Endodermal cell (in vitro differentiated cells): ENCODE measurements at regions not wholly inside any gene's neighbourhood (a gene's known extent, or its start where the extent isn't known, plus 50 kb on each side); places are given as distances from the start of the nearest gene placed in this dataset.
"Not testable (repeated sequence)": the region's sequence is repeated elsewhere in the genome, so short reads cannot be mapped to it uniquely, and the experiment has no call there.

Experiments used
- DNase-seq: peaks from one replicate; pipeline ENCODE4 v3.0.0-alpha.2; 2017
- H3K27ac ChIP-seq: 2 replicates; pipeline ENCODE4 v1.5.1; 2013; ENCODE audit warnings: mild to moderate bottlenecking, low read depth, low read length, moderate library complexity
- H3K27me3 ChIP-seq: 2 replicates; pipeline ENCODE4 v1.6.1; 2013; ENCODE audit warnings: mild to moderate bottlenecking, low read length, moderate library complexity; ENCODE audit not compliant: insufficient read depth, control insufficient read depth, poor library complexity, severe bottlenecking
- H3K36me3 ChIP-seq: 2 replicates; pipeline ENCODE4 v1.7.0; 2013; ENCODE audit warnings: mild to moderate bottlenecking, low read length, moderate library complexity; ENCODE audit not compliant: control insufficient read depth, insufficient read depth
- H3K4me1 ChIP-seq: one replicate; pipeline ENCODE4 v1.7.0; 2013; ENCODE audit warnings: low read length; ENCODE audit not compliant: control insufficient read depth, insufficient read depth
- H3K4me3 ChIP-seq: 2 replicates; pipeline ENCODE4 v1.5.1; 2013; ENCODE audit warnings: mild to moderate bottlenecking, low read length, moderate library complexity
- H3K9ac ChIP-seq: 2 replicates; pipeline ENCODE4 v1.6.1; 2013; ENCODE audit warnings: mild to moderate bottlenecking, low read length, moderate library complexity; ENCODE audit not compliant: poor library complexity, severe bottlenecking; ENCODE audit errors: extremely low read depth
- H3K9me3 ChIP-seq: 2 replicates; pipeline ENCODE4 v1.6.1; 2013; ENCODE audit warnings: mild to moderate bottlenecking, low read length, moderate library complexity; ENCODE audit not compliant: control insufficient read depth
- H3K27ac Mint-ChIP-seq: 2 replicates; pipeline ENCODE4 v1.8.0; 2020; ENCODE audit warnings: mixed read lengths
- H3K27me3 Mint-ChIP-seq: 2 replicates; pipeline ENCODE4 v1.8.0; 2021; ENCODE audit warnings: mild to moderate bottlenecking, mixed read lengths; ENCODE audit not compliant: insufficient read depth
- H3K36me3 Mint-ChIP-seq: 2 replicates; pipeline ENCODE4 v1.8.0; 2020; ENCODE audit warnings: low read depth, mixed read lengths
- H3K4me1 Mint-ChIP-seq: 2 replicates; pipeline ENCODE4 v1.8.0; 2020; ENCODE audit warnings: mixed read lengths
- H3K4me3 Mint-ChIP-seq: 2 replicates; pipeline ENCODE4 v1.8.0; 2020; ENCODE audit warnings: mild to moderate bottlenecking, moderate library complexity, mixed read lengths
- H3K9me3 Mint-ChIP-seq: 2 replicates; pipeline ENCODE4 v1.8.0; 2020; ENCODE audit warnings: mild to moderate bottlenecking, mixed read lengths
- CTCF ChIP-seq: fragments of 200-600 bp; sonication (generic); conservative IDR thresholded peaks from 2 replicates; pipeline ENCODE4 v1.5.0; 2021; ENCODE audit warnings: antibody characterized with exemption, mild to moderate bottlenecking
- WGBS, 2 experiments: methylation state at CpG; one replicate each; pipeline versions ENCODE4 v1.1.5 to v1.1.7; 2013; ENCODE audit warnings: missing lambda C conversion rate in 2 of 2, mixed read lengths in 1 of 2; ENCODE audit not compliant: insufficient coverage in 1 of 2, insufficient read length in 1 of 2; 5-methylcytosine and 5-hydroxymethylcytosine counted together

GRCh38 chr18:30675072-30675471 lies 367.5 kb downstream of the DSC3 start:
- no peak overlapping the region for H3K9ac ChIP-seq
- peaks cover 10% of the 10 kb centered on the region for H3K9me3 ChIP-seq
- H3K36me3 ChIP-seq, result no peaks in the 10 kb centered on the region
- Mint-ChIP-seq H3K9me3 (peaks cover 18% of the 10 kb centered on the region), H3K4me3 (no peak overlapping the region), H3K4me1 (no peaks in the 10 kb centered on the region), H3K27ac (no peak overlapping the region), H3K27me3 (no peaks in the 10 kb centered on the region), H3K36me3 (peaks cover 2% of the 10 kb centered on the region)
- TF ChIP-seq CTCF, result no peak
- no peak overlapping the region for H3K27ac ChIP-seq
- no peaks in the 10 kb centered on the region for H3K4me1 ChIP-seq
- H3K4me3 ChIP-seq, result no peak overlapping the region
- DNase-seq, result no peak
- 89 to 100% methylated on average over 1 to 2 of the region's 4 CpGs for WGBS, 2 experiments
- H3K27me3 ChIP-seq, result no peaks in the 10 kb centered on the region

- DNase-seq, result no peak
- peaks cover 10% of the 10 kb centered on the region for H3K9me3 ChIP-seq
- TF ChIP-seq CTCF, result no peak
- no peak overlapping the region for H3K4me3 ChIP-seq
- Mint-ChIP-seq H3K4me3 (no peak overlapping the region), H3K9me3 (peaks cover 18% of the 10 kb centered on the region), H3K36me3 (peaks cover 2% of the 10 kb centered on the region), H3K27me3 (no peaks in the 10 kb centered on the region), H3K27ac (no peak overlapping the region), H3K4me1 (no peaks in the 10 kb centered on the region)
- no peak overlapping the region for H3K9ac ChIP-seq
- no peaks in the 10 kb centered on the region for H3K4me1 ChIP-seq
- no peak overlapping the region for H3K27ac ChIP-seq
- H3K27me3 ChIP-seq, result no peaks in the 10 kb centered on the region
- H3K36me3 ChIP-seq, result no peaks in the 10 kb centered on the region
- 97 to 100% methylated on average over 1 to 2 of the region's 2 CpGs for WGBS, 2 experiments
Measured at GRCh38 chr18:30674596-30674995, 367.9 kb downstream of the DSC3 start.

GRCh38 chr18:30672439-30672838 lies 370.1 kb downstream of the DSC3 start:
- not testable (repeated sequence) for H3K36me3 ChIP-seq, H3K27me3 ChIP-seq, H3K4me1 Mint-ChIP-seq, H3K27me3 Mint-ChIP-seq, H3K4me3 Mint-ChIP-seq, H3K9ac ChIP-seq, H3K27ac Mint-ChIP-seq, H3K4me3 ChIP-seq, DNase-seq, H3K27ac ChIP-seq, H3K9me3 ChIP-seq, H3K36me3 Mint-ChIP-seq, H3K4me1 ChIP-seq
- 83 to 94% methylated on average over 1 of the region's 1 CpG for WGBS, 2 experiments
- H3K9me3 Mint-ChIP-seq, result peaks cover 23% of the 10 kb centered on the region

GRCh38 chr18:30658306-30658705 lies 384.2 kb downstream of the DSC3 start:
- Histone ChIP-seq H3K27ac (no peak overlapping the region), H3K36me3 (no peaks in the 10 kb centered on the region), H3K4me3 (no peak overlapping the region), H3K9ac (no peak overlapping the region), H3K27me3 (no peaks in the 10 kb centered on the region), H3K4me1 (no peaks in the 10 kb centered on the region), H3K9me3 (peaks cover 9% of the 10 kb centered on the region)
- Mint-ChIP-seq H3K9me3 (peaks cover 24% of the 10 kb centered on the region), H3K27me3 (no peaks in the 10 kb centered on the region), H3K27ac (no peak overlapping the region), H3K36me3 (no peaks in the 10 kb centered on the region), H3K4me1 (no peaks in the 10 kb centered on the region), H3K4me3 (no peak overlapping the region)
- no peak for DNase-seq
- 92 to 100% methylated on average over 1 of the region's 1 CpG for WGBS, 2 experiments
- TF ChIP-seq CTCF, result no peak
